GM21825 (cell line): ENCODE measurements at regions not wholly inside any gene's neighbourhood (a gene's known extent, or its start where the extent isn't known, plus 50 kb on each side); places are given as distances from the start of the nearest gene placed in this dataset.

ENCODE experiments used
- ATAC-seq: cut with Tn5 transposase; IDR thresholded peaks from one replicate; pipeline ENCODE4 v1.9.1; 2021; ENCODE audit warnings: mild to moderate bottlenecking, moderate library complexity; ENCODE audit not compliant: unreplicated experiment

- no peak for ATAC-seq
These were observed 90.8 kb upstream of the CALM2 start for GRCh38 chr2:47266939-47267710.

GRCh38 chr2:47265751-47266231, 89.5 kb upstream of the CALM2 start:
- ATAC-seq, result no peak

- ATAC-seq, result no peak
These were observed 88.8 kb upstream of the CALM2 start for GRCh38 chr2:47265158-47265557.

DNA sequence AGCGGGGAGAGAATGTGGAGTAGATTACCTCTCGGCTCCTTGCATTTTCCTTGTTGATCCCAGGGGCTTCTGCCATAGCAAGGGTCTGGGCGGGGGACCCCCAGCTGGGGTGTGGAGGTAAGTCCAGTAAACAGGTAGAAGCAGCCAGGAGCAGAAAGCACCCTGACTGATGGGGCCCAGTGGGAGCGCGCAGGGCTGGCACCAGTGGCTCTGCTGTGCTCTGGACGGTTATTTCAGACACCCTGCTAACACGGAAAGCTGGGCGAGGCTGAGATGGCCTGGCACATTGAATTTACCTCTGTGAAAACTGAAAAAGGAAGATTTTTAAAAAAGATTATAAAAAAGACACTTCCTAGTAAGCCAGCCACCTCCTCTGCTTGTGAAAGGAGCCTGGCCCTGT, 88.4 kb upstream of the CALM2 start:
- no peak for ATAC-seq

- ATAC-seq, result no peak
These were observed 87.8 kb upstream of the CALM2 start for GRCh38 chr2:47264143-47264542.

DNA sequence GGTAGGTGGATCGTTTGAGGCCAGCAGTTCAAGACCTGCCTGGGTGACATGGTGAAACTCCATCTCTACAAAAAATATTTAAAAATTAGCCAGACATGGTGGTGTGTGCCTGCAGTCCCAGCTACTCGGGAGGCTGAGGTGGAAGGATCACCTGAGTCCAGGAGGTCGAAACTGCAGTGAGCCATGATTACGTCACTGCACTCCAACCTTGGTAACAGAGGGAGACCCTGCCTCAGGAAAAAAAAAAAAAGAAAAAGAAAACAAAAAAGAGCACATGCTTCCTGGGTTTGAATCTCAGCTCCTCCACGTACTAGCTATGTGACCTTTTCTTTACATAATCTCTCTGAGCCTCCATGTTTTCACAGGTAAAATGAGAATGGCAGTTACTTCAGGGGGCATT, 86.3 kb upstream of the CALM2 start:
- ATAC-seq, result no peak

DNA sequence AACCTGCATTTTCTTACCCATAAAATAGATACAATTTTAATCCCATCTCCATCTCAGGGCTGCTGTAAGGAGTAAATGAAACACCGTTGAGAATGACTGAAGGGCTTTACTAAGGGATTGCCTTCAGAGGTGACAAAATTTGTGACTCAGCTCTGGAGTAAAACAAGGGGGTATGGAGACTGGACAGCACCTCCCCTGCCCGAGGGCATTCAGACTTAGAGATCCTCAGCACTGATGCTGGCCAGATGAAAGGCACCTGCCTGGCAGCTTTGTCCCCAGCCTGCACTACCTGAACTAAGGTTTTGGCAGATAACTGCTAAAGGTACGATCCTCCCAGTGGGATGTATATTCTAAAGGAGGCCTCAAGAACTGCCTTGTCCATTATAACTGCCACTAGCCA, 84.7 kb upstream of the CALM2 start:
- ATAC-seq, result no peak

- ATAC-seq, result no peak
These were observed 83.5 kb upstream of the CALM2 start for GRCh38 chr2:47259829-47260228.

DNA sequence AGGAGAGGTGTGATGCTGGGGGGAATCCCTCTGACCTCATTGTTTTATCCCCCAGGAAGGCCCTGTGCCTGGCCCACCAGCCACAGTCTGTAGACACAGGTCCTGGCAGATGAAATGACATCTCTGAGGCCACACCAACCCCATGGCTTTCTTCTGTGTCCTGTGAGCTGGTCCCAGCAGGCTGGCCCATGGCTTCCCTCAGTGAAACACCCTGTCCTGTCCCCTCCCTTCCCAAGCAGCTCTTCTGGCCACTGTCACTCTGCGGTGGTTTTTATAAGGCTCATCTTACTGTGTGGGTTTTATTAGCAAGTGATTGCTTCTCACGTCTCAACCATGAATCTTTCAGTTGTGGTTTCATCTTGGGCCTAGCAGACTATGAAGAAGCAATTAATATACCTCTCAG, 81.6 kb upstream of the CALM2 start:
- ATAC-seq, result no peak

DNA sequence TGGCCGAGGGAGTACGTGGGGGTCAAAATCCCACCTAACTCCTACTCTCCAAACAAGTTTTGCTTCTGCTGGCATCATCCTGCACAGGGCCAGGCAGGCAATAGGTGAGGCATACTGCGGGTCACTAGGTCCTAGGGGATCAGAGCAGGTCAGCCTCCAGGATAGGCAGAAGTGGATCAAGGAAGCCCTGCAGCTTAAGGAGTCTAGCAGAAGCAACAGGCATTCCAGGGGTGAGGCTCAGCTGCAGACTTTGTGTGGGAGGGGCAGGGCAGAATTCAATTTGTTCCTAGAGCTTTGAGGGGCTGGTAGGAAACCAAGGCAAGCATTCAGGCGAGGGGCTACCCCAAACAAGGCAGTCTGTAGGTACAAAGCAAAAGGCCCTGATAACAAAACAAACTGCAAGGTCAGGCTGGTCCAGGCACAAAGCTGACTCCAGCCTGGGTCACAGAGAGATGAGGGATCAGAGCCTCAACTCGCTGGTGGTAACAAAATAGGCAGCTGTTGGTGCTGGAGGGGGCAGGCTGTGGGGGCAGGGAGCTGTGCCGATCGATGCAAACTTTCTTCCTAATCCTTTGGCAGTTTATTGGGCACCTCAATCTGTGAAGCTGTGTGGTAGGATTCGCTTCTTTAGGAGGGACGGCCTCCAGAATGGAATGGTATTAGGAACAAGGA, 80.2 kb upstream of the CALM2 start:
- ATAC-seq, result no peak

DNA sequence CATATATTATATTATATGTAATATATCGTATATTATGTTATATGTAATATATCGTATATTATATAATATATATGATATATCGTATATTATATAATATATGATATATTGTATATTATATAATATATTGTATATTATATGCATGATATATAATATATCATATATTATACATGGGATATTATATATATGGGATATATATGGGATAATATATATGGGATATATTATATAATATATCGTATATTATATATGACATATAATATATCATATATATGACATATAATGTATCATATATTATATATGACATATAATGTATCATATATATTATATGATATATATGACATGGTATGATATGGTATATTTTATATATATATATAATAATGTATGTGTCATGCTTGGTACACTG, 79.5 kb upstream of the CALM2 start:
- ATAC-seq, result no peak

DNA sequence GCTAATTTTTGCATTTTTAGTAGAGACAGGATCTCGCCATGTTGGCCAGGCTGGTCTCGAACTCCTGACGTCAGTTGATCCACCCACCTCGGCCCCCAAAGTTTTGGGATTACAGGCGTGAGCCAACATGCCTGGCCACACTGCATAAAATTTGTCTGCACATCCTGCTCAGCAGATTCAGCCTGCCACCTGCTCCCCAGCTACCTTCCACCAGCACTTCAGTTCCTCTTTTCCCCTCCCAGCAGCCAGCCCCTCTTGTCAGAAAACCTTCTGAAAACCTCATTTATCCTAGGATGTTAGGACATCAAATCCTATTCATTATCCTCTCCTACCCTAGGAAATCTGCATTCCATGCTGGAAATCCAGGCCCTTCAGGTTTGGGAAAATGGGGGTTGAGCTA, 78.2 kb upstream of the CALM2 start:
- ATAC-seq, result no peak

DNA sequence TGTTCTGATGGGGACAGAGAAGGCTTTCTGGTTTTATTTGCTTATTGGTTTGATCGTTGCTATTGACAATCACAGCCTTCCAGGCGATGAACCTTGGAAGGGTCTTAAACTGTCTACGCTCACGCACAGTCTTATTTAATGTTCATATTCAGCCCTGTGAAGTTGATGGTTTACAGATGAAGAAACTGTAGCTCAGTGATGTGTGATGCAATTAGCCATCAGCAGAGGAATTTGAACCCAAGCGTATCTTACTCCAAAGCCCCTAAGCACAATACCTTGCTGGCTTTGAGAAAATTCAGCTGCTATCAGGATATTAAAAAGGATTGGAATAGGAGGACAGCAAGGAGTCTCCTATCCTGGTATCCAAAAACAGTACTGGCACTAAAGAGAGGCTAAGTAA, 77.1 kb upstream of the CALM2 start:
- no peak for ATAC-seq

- no peak for ATAC-seq
These were observed 75.0 kb upstream of the CALM2 start for GRCh38 chr2:47251404-47251675.

- no peak for ATAC-seq
These were observed 74.5 kb upstream of the CALM2 start for GRCh38 chr2:47250586-47251403.

- ATAC-seq, result no peak
These were observed 73.6 kb upstream of the CALM2 start for GRCh38 chr2:47249931-47250330.

GRCh38 chr2:47249157-47249900, 73.0 kb upstream of the CALM2 start:
- no peak for ATAC-seq

GRCh38 chr2:47243596-47244323, 67.4 kb upstream of the CALM2 start:
- no peak for ATAC-seq

DNA sequence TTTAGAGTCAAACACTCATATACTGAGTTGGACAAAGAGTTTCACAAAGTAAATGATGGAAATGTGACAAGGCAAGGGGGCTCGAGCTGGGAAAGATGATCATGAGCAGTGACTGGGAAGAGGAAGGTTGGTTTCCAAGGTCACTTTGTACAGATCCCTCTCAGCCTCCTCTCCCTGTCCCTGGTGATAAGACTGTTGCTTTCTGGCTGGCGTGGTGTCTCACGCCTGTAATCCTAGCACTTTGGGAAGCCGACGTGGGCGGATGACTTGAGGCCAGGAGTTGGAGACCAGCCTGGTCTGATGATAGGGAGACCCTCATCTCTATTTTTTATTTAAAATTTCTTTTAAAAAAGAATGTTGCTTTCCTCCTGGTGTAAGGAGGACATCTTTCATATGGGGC, 65.4 kb upstream of the CALM2 start:
- ATAC-seq, result no peak

DNA sequence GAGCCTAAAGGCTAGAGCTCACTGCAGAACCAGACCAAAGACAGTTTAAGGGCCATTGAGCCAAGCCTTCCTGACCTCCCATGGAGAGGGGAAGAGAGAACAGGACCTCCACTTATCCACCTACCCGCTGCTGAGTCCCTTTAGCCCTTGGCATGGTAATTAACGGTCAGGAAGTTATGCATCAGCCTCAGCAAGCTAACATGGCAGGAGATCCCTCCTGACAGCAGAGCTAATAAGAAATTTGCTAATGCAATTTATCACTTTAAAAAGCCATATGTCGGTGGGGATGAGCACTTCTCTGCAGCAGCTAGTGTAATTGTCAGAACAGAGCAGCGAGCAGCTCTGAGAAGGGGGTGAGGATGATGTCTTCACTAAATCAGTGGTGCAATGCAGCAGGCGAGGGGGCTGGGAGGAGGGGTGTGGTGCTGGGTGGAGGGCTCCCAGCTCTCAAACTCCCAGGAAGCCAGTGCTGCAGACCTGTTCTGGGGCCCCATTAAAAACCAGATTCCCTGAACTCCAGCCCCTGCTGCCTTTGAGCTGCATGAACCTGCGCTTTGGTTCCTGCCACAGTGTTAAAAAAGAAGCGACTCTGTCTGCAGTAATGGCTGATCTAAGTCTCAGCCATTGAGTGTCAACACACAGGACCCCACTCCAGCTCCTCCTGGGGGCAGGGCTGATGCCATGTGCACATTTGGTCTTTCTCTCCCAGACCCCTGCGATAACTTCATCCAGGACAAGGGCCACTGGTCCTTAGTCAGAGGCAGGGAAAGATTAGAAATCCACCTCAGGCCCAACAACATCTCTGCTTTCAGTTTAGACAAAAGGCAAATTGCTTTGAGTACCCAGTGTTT, 63.0 kb upstream of the CALM2 start:
- no peak for ATAC-seq
